Kidney (tissue), 13 donors: ENCODE measurements at regions not wholly inside any gene's neighbourhood (a gene's known extent, or its start where the extent isn't known, plus 50 kb on each side); places are given as distances from the start of the nearest gene placed in this dataset.

Experiments used
- DNase-seq, 5 donors: peaks; one replicate each; pipeline ENCODE4 v3.0.0-alpha.2; 2013 to 2020
- FAIRE-seq: peaks from 2 replicates; lab custom pipeline; 2012; peaks lifted over from hg19 to GRCh38; lab: Jason Lieb, UNC
- H3K27ac ChIP-seq, 2 donors: one replicate each; pipeline ENCODE4 v1.7.0; 2013; ENCODE audit warnings: low read depth in 2 of 2, low read length in 2 of 2, inconsistent platforms in 1 of 2
- H3K27me3 ChIP-seq: one replicate; pipeline ENCODE4 v1.7.1; 2013; ENCODE audit warnings: low read length, inconsistent platforms; ENCODE audit not compliant: control insufficient read depth, insufficient read depth
- H3K36me3 ChIP-seq, 3 donors: one replicate each; pipeline versions ENCODE4 v1.7.0 to v1.7.1; 2013; ENCODE audit warnings: low read length in 3 of 3, control low read depth in 1 of 3, inconsistent platforms in 1 of 3; ENCODE audit not compliant: insufficient read depth in 3 of 3, control insufficient read depth in 2 of 3
- H3K4me1 ChIP-seq, 3 donors: one replicate each; pipeline versions ENCODE4 v1.7.0 to v1.7.1; 2013; ENCODE audit warnings: low read length in 3 of 3, inconsistent platforms in 1 of 3, low read depth in 1 of 3; ENCODE audit not compliant: control insufficient read depth in 2 of 3, insufficient read depth in 2 of 3
- H3K4me3 ChIP-seq, 3 donors: one replicate each; pipeline versions ENCODE4 v1.7.0 to v1.8.1; 2013; ENCODE audit warnings: low read length in 3 of 3, control low read depth in 1 of 3, inconsistent platforms in 1 of 3
- H3K9ac ChIP-seq, 3 donors: one replicate each; pipeline versions ENCODE4 v1.7.0 to v1.7.1; 2013; ENCODE audit warnings: low read length in 3 of 3, control low read depth in 1 of 3, inconsistent platforms in 1 of 3
- H3K9me3 ChIP-seq, 3 donors: one replicate each; pipeline versions ENCODE4 v1.7.0 to v1.7.1; 2013; ENCODE audit warnings: low read length in 3 of 3, control low read depth in 1 of 3, inconsistent platforms in 1 of 3; ENCODE audit not compliant: control insufficient read depth in 2 of 3, insufficient read depth in 1 of 3
- intact Hi-C: fragments of 100-400 bp; cut with DNase I; formaldehyde crosslinking; loops from one replicate; pipeline ENCODE4 v1.11.1; 2022
- TF ChIP-seq, protein P1 (sequence below): IDR thresholded peaks from 3 replicates; pipeline ENCODE4 v1.5.1; 2012; ENCODE audit warnings: mild to moderate bottlenecking, moderate library complexity, borderline replicate concordance; ENCODE audit not compliant: insufficient read depth; ENCODE audit errors: extremely low read depth
- donor health status: control.
- donor health status: control.
- donor health status: control.
- donor health status: control.
- donor health status: control.
- donor health status: DM: yes; HTN: yes; CAD: no.
- donor health status: Normal renal cell carcinoma (clear cell type).

DNA sequence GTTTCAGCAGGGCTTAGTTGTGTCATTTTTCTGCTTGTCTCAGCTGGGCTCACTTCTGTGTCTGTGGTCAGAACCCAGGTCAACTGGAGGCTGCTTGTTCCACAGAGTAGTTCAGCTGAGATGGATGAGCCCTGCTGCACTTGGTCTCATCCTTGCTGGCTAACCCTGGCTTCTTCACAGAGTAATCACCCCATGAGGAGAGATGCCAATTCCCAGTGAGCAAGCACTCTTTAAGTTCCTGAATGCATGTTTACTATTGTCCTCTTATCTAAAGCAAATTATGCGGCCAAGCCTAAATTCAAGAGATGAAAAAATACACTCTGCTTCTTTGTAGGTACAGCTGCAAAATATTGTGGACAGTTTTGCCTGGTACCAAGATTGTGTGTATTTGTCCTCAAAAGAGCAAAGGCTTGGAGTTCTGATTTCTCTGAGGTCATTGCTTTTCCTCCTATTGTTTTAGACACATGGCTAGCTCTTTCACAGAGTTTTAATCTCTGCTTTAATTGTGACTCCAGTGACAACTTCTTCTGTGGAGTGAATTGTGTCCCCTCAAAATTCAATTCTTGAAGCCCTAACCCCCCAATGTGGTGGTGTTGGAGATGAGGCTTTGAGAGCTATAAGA, 236.6 kb upstream of the ANKRD50 start:
- no peak for DNase-seq
- no peak overlapping the region for H3K27ac ChIP-seq
- no peak overlapping the region for H3K4me3 ChIP-seq
- H3K9me3 ChIP-seq = no peaks in the 10 kb centered on the region
- intact Hi-C loops = no loop called here
- H3K36me3 ChIP-seq = no peaks in the 10 kb centered on the region
- no peaks in the 10 kb centered on the region for H3K27me3 ChIP-seq
- no peak for FAIRE-seq
- no peak overlapping the region for H3K9ac ChIP-seq
- TF ChIP-seq, protein P1, sequence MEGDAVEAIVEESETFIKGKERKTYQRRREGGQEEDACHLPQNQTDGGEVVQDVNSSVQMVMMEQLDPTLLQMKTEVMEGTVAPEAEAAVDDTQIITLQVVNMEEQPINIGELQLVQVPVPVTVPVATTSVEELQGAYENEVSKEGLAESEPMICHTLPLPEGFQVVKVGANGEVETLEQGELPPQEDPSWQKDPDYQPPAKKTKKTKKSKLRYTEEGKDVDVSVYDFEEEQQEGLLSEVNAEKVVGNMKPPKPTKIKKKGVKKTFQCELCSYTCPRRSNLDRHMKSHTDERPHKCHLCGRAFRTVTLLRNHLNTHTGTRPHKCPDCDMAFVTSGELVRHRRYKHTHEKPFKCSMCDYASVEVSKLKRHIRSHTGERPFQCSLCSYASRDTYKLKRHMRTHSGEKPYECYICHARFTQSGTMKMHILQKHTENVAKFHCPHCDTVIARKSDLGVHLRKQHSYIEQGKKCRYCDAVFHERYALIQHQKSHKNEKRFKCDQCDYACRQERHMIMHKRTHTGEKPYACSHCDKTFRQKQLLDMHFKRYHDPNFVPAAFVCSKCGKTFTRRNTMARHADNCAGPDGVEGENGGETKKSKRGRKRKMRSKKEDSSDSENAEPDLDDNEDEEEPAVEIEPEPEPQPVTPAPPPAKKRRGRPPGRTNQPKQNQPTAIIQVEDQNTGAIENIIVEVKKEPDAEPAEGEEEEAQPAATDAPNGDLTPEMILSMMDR = no peak
- H3K4me1 ChIP-seq = no peaks in the 10 kb centered on the region

DNA sequence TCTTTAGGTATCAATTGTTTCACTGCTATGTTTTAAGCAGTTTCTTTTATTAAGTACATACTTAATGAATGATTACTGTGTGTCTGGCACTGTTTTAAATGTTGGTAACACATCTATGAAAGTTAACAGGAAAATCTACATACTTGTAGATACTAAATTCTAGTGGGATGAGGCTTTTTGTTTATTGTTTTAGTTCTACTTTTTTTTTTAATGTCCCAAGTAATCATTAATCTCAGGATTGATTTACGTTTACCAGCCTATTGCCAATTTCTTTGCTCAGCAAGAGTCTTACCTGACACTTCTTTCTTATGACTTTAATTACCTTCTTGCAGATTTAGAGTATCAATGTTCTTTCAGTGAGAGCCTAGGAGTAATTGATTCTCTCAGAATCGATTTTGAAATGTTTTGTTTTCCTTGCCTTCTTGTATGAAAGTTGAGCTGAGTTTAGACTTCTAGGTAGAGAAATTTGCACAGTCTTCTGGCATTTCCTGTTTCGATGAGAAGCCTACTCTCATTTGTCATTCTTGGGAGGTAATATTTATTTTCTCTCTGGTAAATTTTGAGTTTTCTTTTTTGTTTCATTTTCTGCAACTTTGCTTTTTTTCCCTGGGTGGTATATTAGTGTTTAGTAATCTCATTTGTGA, 235.2 kb upstream of the ANKRD50 start:
- Histone ChIP-seq H3K9ac (no peak overlapping the region), H3K27me3 (no peaks in the 10 kb centered on the region), H3K36me3 (no peaks in the 10 kb centered on the region), H3K9me3 (no peaks in the 10 kb centered on the region), H3K4me3 (no peak overlapping the region), H3K4me1 (no peaks in the 10 kb centered on the region), H3K27ac (no peak overlapping the region)
- FAIRE-seq = peak; percentile 25
- TF ChIP-seq, protein P1 = no peak
- intact Hi-C loops = no loop called here
- DNase-seq = no peak

DNA sequence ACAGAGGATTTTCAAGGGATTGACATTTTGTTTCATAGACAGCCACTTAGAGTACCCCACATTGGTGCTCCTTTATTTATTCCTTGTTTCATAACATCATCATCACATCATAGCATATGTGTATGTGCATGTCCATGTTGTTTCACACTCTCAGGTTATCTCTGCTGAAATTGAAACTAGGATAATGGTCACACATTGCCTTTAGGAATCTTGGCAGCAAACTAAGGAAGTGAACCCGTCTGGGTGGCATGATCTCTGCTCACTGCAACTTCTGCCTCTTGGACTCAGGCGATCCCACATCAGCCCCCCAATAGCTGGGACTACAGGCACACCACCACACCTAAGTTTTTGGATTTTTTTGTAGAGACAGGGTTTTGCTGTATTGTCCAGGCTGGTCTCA, 234.2 kb upstream of the ANKRD50 start:
- no peaks in the 10 kb centered on the region for H3K27me3 ChIP-seq
- TF ChIP-seq, protein P1 = no peak
- H3K4me1 ChIP-seq = no peaks in the 10 kb centered on the region
- H3K36me3 ChIP-seq = no peaks in the 10 kb centered on the region
- intact Hi-C loops = no loop called here
- H3K4me3 ChIP-seq = no peak overlapping the region
- no peak overlapping the region for H3K27ac ChIP-seq
- FAIRE-seq = no peak
- DNase-seq = no peak
- no peak overlapping the region for H3K9ac ChIP-seq
- H3K9me3 ChIP-seq = no peaks in the 10 kb centered on the region
